OCI-LY1 (cell line): ENCODE measurements at regions not wholly inside any gene's neighbourhood (a gene's known extent, or its start where the extent isn't known, plus 50 kb on each side); places are given as distances from the start of the nearest gene placed in this dataset.

Experiments
- H2AFZ ChIP-seq: fragments of 200-600 bp; sonication (generic), shearing (Covaris generic); 2 replicates; pipeline ENCODE4 v1.6.0; 2014; ENCODE audit warnings: antibody characterized with exemption, mild to moderate bottlenecking, low read length
- H3F3A ChIP-seq: fragments of 200-600 bp; sonication (generic), shearing (Covaris generic); 2 replicates; pipeline ENCODE4 v1.6.0; 2014; ENCODE audit warnings: mild to moderate bottlenecking, antibody characterized with exemption, low read length, moderate library complexity; ENCODE audit not compliant: insufficient read depth
- H3K27ac ChIP-seq: fragments of 200-600 bp; sonication (generic); 2 replicates; pipeline ENCODE4 v1.5.1; 2014; ENCODE audit warnings: low read length, mixed run types, mild to moderate bottlenecking, low read depth; ENCODE audit not compliant: poor library complexity, severe bottlenecking
- H3K27me3 ChIP-seq: fragments of 200-600 bp; sonication (generic); 2 replicates; pipeline ENCODE4 v1.6.0; 2014; ENCODE audit warnings: antibody characterized with exemption, mild to moderate bottlenecking, low read length, moderate library complexity; ENCODE audit not compliant: insufficient read depth
- H3K36me3 ChIP-seq: fragments of 200-600 bp; sonication (generic); 2 replicates; pipeline ENCODE4 v1.6.1; 2014; ENCODE audit warnings: mild to moderate bottlenecking, antibody characterized with exemption, low read length, moderate library complexity, mixed read lengths; ENCODE audit not compliant: insufficient read depth
- H3K4me1 ChIP-seq: fragments of 200-600 bp; sonication (generic); 2 replicates; pipeline ENCODE4 v1.5.1; 2014; ENCODE audit warnings: mild to moderate bottlenecking, low read length, moderate library complexity; ENCODE audit not compliant: insufficient read depth, severe bottlenecking
- H3K4me2 ChIP-seq: fragments of 200-600 bp; sonication (generic), shearing (Covaris generic); 2 replicates; pipeline ENCODE4 v1.6.1; 2014; ENCODE audit warnings: low read length
- H3K4me3 ChIP-seq: fragments of 200-600 bp; sonication (generic); 2 replicates; pipeline ENCODE4 v1.5.1; 2014; ENCODE audit warnings: low read length, low read depth, mild to moderate bottlenecking, mixed read lengths; ENCODE audit not compliant: poor library complexity, severe bottlenecking
- H3K79me2 ChIP-seq: fragments of 200-600 bp; shearing (Covaris generic); 2 replicates; pipeline ENCODE4 v1.6.1; 2016; ENCODE audit warnings: mixed run types, low read length, mixed read lengths; ENCODE audit not compliant: insufficient read depth
- H3K9ac ChIP-seq: fragments of 200-600 bp; sonication (generic), shearing (Covaris generic); 2 replicates; pipeline ENCODE4 v1.6.1; 2014; ENCODE audit warnings: mild to moderate bottlenecking, low read length, mixed read lengths
- H3K9me2 ChIP-seq: fragments of 200-600 bp; sonication (generic), shearing (Covaris generic); 2 replicates; pipeline ENCODE4 v1.6.1; 2014; ENCODE audit warnings: low read depth, mild to moderate bottlenecking, low read length, mixed read lengths
- H3K9me3 ChIP-seq: fragments of 200-600 bp; shearing (Covaris generic); 2 replicates; pipeline ENCODE4 v1.6.1; 2014; ENCODE audit warnings: low read length, mixed read lengths
- H4K20me1 ChIP-seq: fragments of 200-600 bp; sonication (generic), shearing (Covaris generic); 2 replicates; pipeline ENCODE4 v1.6.0; 2016; ENCODE audit warnings: mild to moderate bottlenecking, low read length; ENCODE audit not compliant: insufficient read depth
- EZH2 ChIP-seq: fragments of 200-600 bp; sonication (generic), shearing (Covaris generic); IDR thresholded peaks from 2 replicates; pipeline ENCODE4 v1.8.0; 2017; ENCODE audit warnings: borderline replicate concordance, mixed run types, mild to moderate bottlenecking, antibody characterized with exemption, low read length, moderate library complexity, mixed read lengths
- TF ChIP-seq, protein P1 (sequence below): fragments of 200-600 bp; sonication (generic), shearing (Covaris generic); IDR thresholded peaks from 2 replicates; pipeline ENCODE4 v1.5.1; 2017; ENCODE audit warnings: mild to moderate bottlenecking, antibody characterized with exemption, low read length, moderate library complexity, mixed read lengths

DNA sequence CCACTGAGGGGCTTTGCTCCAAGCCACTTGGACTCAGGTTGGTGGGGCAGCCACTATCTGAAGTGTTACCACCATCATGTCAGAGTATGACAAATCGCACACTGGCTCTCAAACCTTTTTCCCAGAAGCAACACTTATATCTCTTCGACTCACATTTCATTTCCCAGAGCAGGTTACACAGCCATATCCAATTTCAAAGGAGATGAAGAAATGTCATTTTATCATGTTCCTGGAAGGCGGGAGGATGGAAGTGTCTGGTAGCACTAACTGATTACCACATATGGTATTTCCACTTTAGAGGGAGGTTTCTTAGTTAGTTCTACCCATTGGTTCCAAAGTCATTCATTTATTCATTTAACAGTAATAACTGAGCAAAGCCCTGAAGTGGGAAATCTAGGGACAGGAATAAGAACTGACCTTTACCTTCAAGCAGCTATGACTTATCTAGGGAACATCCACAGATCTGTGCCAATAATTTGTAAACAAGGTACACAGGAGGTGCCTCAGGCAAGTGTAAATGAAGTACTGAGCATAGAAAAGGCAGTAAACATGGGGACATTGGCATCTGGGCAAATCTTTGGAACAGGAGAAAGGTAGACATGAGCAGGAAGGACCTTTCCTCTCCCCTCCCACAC is 54.9 kb upstream of the LRRC55 start:
- Histone ChIP-seq H3K4me2 (no peak overlapping the region), H3K36me3 (no peaks in the 10 kb centered on the region), H3K27me3 (no peaks in the 10 kb centered on the region)

DNA sequence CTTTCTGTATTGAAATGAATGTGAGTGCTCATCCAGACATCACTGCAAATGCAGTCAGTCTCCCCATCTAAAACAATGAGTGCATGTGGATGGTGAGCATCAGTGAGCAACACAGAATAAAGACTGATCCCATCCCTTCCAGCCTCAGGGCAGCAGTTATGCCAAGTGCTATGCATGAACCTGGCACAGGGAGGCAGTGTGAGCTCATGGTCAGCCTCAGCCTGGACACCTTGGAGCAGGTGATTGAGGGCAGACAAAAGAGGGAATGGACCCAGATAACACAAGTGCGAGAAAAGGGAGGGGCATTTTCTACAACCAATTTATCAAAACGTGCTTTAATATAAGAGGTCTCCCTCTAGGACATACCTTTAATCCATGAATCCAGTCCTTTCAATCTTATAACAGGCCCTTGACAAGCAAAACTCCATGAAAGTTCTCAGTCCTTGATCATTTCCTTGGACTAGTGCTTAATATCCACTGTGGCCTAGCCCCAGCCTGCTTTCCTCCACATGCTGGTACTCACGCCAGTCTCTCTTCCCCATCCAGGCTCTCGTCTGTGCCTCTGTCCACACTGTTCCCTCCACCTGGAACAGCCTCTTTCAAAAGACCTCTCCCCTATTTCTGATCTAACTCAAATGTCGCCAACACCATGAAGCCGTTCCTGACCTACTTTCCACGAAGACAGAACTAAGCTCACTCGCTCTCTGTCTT is 50.5 kb upstream of the LRRC55 start:
- H3F3A ChIP-seq, result no peaks in the 10 kb centered on the region
- H3K79me2 ChIP-seq, result no peaks in the 10 kb centered on the region
- H3K9me2 ChIP-seq, result no peaks in the 10 kb centered on the region
- no peak for TF ChIP-seq EZH2
- TF ChIP-seq, protein P1, sequence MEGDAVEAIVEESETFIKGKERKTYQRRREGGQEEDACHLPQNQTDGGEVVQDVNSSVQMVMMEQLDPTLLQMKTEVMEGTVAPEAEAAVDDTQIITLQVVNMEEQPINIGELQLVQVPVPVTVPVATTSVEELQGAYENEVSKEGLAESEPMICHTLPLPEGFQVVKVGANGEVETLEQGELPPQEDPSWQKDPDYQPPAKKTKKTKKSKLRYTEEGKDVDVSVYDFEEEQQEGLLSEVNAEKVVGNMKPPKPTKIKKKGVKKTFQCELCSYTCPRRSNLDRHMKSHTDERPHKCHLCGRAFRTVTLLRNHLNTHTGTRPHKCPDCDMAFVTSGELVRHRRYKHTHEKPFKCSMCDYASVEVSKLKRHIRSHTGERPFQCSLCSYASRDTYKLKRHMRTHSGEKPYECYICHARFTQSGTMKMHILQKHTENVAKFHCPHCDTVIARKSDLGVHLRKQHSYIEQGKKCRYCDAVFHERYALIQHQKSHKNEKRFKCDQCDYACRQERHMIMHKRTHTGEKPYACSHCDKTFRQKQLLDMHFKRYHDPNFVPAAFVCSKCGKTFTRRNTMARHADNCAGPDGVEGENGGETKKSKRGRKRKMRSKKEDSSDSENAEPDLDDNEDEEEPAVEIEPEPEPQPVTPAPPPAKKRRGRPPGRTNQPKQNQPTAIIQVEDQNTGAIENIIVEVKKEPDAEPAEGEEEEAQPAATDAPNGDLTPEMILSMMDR, result peak; percentile 45; the same call in 1 of the 2 replicates
- H3K9me3 ChIP-seq, result no peaks in the 10 kb centered on the region
- no peak overlapping the region for H2AFZ ChIP-seq
- H3K4me1 ChIP-seq, result no peaks in the 10 kb centered on the region
- no peaks in the 10 kb centered on the region for H4K20me1 ChIP-seq
- H3K4me3 ChIP-seq, result no peak overlapping the region
- H3K36me3 ChIP-seq, result no peaks in the 10 kb centered on the region
- no peak overlapping the region for H3K27ac ChIP-seq
- H3K4me2 ChIP-seq, result no peak overlapping the region
- no peaks in the 10 kb centered on the region for H3K27me3 ChIP-seq
- no peak overlapping the region for H3K9ac ChIP-seq

More for the DNA sequence above, 54.9 kb upstream of the LRRC55 start:
- H3K9me2 ChIP-seq, result no peaks in the 10 kb centered on the region
- H3K4me3 ChIP-seq, result no peak overlapping the region
- H3K4me1 ChIP-seq, result no peaks in the 10 kb centered on the region
- no peak for TF ChIP-seq EZH2
- TF ChIP-seq, protein P1, result no peak
- no peak overlapping the region for H2AFZ ChIP-seq
- no peaks in the 10 kb centered on the region for H3K79me2 ChIP-seq
- H3K27ac ChIP-seq, result no peak overlapping the region
- H3K9ac ChIP-seq, result no peak overlapping the region
- no peaks in the 10 kb centered on the region for H3F3A ChIP-seq
- H3K9me3 ChIP-seq, result no peaks in the 10 kb centered on the region
- no peaks in the 10 kb centered on the region for H4K20me1 ChIP-seq
